Keratinocyte (primary cell): ENCODE measurements at regions not wholly inside any gene's neighbourhood (a gene's known extent, or its start where the extent isn't known, plus 50 kb on each side); places are given as distances from the start of the nearest gene placed in this dataset.

Source experiments
- DNase-seq: peaks from one replicate; pipeline ENCODE4 v3.0.0-alpha.2; 2011; ENCODE audit warnings: low read depth, missing footprints, low spot score
- FAIRE-seq: peaks from 2 replicates; lab custom pipeline; 2011; peaks lifted over from hg19 to GRCh38; lab: Jason Lieb, UNC
- H2AFZ ChIP-seq: 2 replicates; pipeline ENCODE4 v1.6.0; 2012; ENCODE audit warnings: low read length, control low read depth, inconsistent platforms; ENCODE audit not compliant: control insufficient read depth
- H3K27ac ChIP-seq: 2 replicates; pipeline ENCODE4 v1.5.1; 2011; ENCODE audit warnings: low read length; ENCODE audit not compliant: control insufficient read depth, insufficient read depth
- H3K27me3 ChIP-seq: 3 replicates; pipeline ENCODE4 v1.6.0; 2011; ENCODE audit warnings: low read length; ENCODE audit not compliant: control insufficient read depth, insufficient read depth; ENCODE audit errors: extremely low read depth
- H3K36me3 ChIP-seq, 2 experiments: 2 replicates in 1 of 2; 3 replicates in 1 of 2; pipeline ENCODE4 v1.5.1; 2011; ENCODE audit warnings: low read length in 2 of 2, mild to moderate bottlenecking in 1 of 2; ENCODE audit not compliant: control insufficient read depth in 2 of 2, insufficient read depth in 2 of 2; ENCODE audit errors: extremely low read depth in 1 of 2
- H3K4me1 ChIP-seq: 3 replicates; pipeline ENCODE4 v1.5.1; 2011; ENCODE audit warnings: low read length; ENCODE audit not compliant: control insufficient read depth, insufficient read depth; ENCODE audit errors: extremely low read depth
- H3K4me2 ChIP-seq: 3 replicates; pipeline ENCODE4 v1.6.0; 2011; ENCODE audit warnings: low read depth, low read length; ENCODE audit not compliant: control insufficient read depth, insufficient read depth; ENCODE audit errors: extremely low read depth
- H3K4me3 ChIP-seq, 3 experiments: fragments of 200-600 bp in 1 of 3; sonication (generic) in 1 of 3; 2 replicates in 2 of 3; 3 replicates in 1 of 3; pipeline ENCODE4 v1.5.1; 2011 to 2016; ENCODE audit warnings: low read length in 3 of 3, mild to moderate bottlenecking in 3 of 3, control low read depth in 2 of 3, inconsistent platforms in 1 of 3, low read depth in 1 of 3, mixed read lengths in 1 of 3, mixed run types in 1 of 3, moderate library complexity in 1 of 3; ENCODE audit not compliant: control insufficient read depth in 2 of 3, insufficient read depth in 2 of 3; ENCODE audit errors: extremely low read depth in 1 of 3
- H3K79me2 ChIP-seq: 2 replicates; pipeline ENCODE4 v1.6.0; 2012; ENCODE audit warnings: low read length; ENCODE audit not compliant: control insufficient read depth, insufficient read depth
- H3K9ac ChIP-seq: 3 replicates; pipeline ENCODE4 v1.6.0; 2011; ENCODE audit warnings: low read length; ENCODE audit not compliant: control insufficient read depth, insufficient read depth; ENCODE audit errors: extremely low read depth
- H3K9me1 ChIP-seq: 3 replicates; pipeline ENCODE4 v1.6.0; 2011; ENCODE audit warnings: low read length; ENCODE audit not compliant: control insufficient read depth, insufficient read depth; ENCODE audit errors: extremely low read depth
- H3K9me3 ChIP-seq: 2 replicates; pipeline ENCODE4 v1.5.1; 2012; ENCODE audit warnings: low read depth, low read length; ENCODE audit not compliant: control insufficient read depth
- H4K20me1 ChIP-seq: 3 replicates; pipeline ENCODE4 v1.6.0; 2011; ENCODE audit warnings: low read length; ENCODE audit not compliant: control insufficient read depth, insufficient read depth; ENCODE audit errors: extremely low read depth
- CTCF ChIP-seq, 3 experiments: IDR thresholded peaks in 1 of 3; conservative IDR thresholded peaks in 1 of 3; optimal IDR thresholded peaks in 1 of 3; 2 replicates in 2 of 3; 3 replicates in 1 of 3; pipeline versions ENCODE3 to v1.5.1; 2011; ENCODE audit warnings: low read length in 3 of 3, mild to moderate bottlenecking in 3 of 3, moderate library complexity in 2 of 3, control low read depth in 1 of 3, inconsistent platforms in 1 of 3; ENCODE audit not compliant: insufficient read depth in 2 of 3; ENCODE audit errors: extremely low read depth in 1 of 3
- EZH2 ChIP-seq: IDR thresholded peaks from one replicate; pipeline ENCODE4 v1.6.1; 2012; ENCODE audit warnings: inconsistent platforms, mild to moderate bottlenecking, low read length, moderate library complexity
- dilution Hi-C: fragments of 300-500 bp; cut with MboI; formaldehyde crosslinking; loops from one replicate; pipeline ENCODE4 v1.7.0; 2020; ENCODE audit warnings: low sequenced_read_pairs; ENCODE audit not compliant: extremely low pct_ligation_motif_present

- Histone ChIP-seq H3K4me1 (no peaks in the 10 kb centered on the region), H3K36me3 (no peaks in the 10 kb centered on the region), H2AFZ (no peak overlapping the region), H3K9me1 (no peaks in the 10 kb centered on the region), H3K27ac (no peak overlapping the region), H3K4me3 (no peak overlapping the region), H3K9ac (no peak overlapping the region), H4K20me1 (no peaks in the 10 kb centered on the region), H3K27me3 (no peaks in the 10 kb centered on the region), H3K79me2 (no peaks in the 10 kb centered on the region), H3K9me3 (no peaks in the 10 kb centered on the region), H3K4me2 (no peak overlapping the region)
- DNase-seq, result no peak
- no peak for FAIRE-seq
- TF ChIP-seq EZH2 (no peak), CTCF (optimal IDR thresholded peaks at IDR 0.05 in 1 of 3, IDR thresholded peaks at IDR 0.05 in 1 of 3, conservative IDR thresholded peaks at IDR 0.05 in 1 of 3; ENCODE audit: extremely low read depth in 1 of 3, insufficient read depth in 2 of 3, low read length in 3 of 3) (no peak)
- dilution Hi-C loops, result no loop called here
Observed at GRCh38 chr1:73310797-73311381, 887.1 kb downstream of the LRRIQ3 start.

- Histone ChIP-seq H2AFZ (no peak overlapping the region), H3K9ac (no peak overlapping the region), H3K27me3 (no peaks in the 10 kb centered on the region), H4K20me1 (no peaks in the 10 kb centered on the region), H3K4me2 (no peak overlapping the region), H3K9me1 (no peaks in the 10 kb centered on the region), H3K27ac (no peak overlapping the region), H3K36me3 (no peaks in the 10 kb centered on the region), H3K9me3 (no peaks in the 10 kb centered on the region), H3K79me2 (no peaks in the 10 kb centered on the region), H3K4me3 (no peak overlapping the region), H3K4me1 (no peaks in the 10 kb centered on the region)
- no peak for FAIRE-seq
- DNase-seq, result no peak
- dilution Hi-C loops, result no loop called here
- TF ChIP-seq EZH2 (no peak), CTCF (optimal IDR thresholded peaks at IDR 0.05 in 1 of 3, IDR thresholded peaks at IDR 0.05 in 1 of 3, conservative IDR thresholded peaks at IDR 0.05 in 1 of 3; ENCODE audit: extremely low read depth in 1 of 3, insufficient read depth in 2 of 3, low read length in 3 of 3) (no peak)
Observed at GRCh38 chr1:73306899-73307555, 890.9 kb downstream of the LRRIQ3 start.
